ENCODE measurements at regions not wholly inside any gene's neighbourhood (a gene's known extent, or its start where the extent isn't known, plus 50 kb on each side); places are given as distances from the start of the nearest gene placed in this dataset.

GRCh38 chr4:181548873-181549575 lies 694.2 kb upstream of the TENM3 start:
- no peak for TF ChIP-seq EZH2 (optimal IDR thresholded peaks at IDR 0.05; ENCODE audit: low read depth, low read length)
- no peak for TF ChIP-seq CTCF (IDR thresholded peaks at IDR 0.05; ENCODE audit: low read length)

Measured in MM.1S (cell line).